C1 segment of cervical spinal cord (tissue), 14 donors: ENCODE measurements at regions not wholly inside any gene's neighbourhood (a gene's known extent, or its start where the extent isn't known, plus 50 kb on each side); places are given as distances from the start of the nearest gene placed in this dataset.
"Not testable (repeated sequence)": the region's sequence is repeated elsewhere in the genome, so short reads cannot be mapped to it uniquely, and the experiment has no call there.

ENCODE experiments used
- DNase-seq, 14 donors: peaks; one replicate each; lab custom pipeline; 2025; lab: John Stamatoyannopoulos, UW

DNA sequence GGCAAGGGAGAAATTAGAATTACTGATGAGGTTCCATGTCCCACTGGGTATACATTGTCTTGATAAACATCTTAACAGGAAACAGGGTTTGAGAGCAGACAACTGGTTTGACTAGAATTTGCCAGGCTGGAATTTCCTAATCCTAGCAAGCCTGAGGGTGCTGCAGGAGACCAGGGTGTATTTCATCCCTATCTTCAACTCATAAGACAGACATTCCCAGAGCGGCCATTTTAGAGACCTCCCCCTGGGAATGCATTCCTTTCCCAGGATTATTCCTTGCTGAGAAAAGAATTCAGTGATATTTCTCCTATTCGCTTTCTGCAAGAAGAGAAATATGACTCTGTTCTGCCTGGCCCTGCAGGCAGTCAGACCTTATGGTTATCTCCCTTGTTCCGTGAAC is 859.3 kb upstream of the GBE1 start:
- DNase-seq = not testable (repeated sequence)

DNA sequence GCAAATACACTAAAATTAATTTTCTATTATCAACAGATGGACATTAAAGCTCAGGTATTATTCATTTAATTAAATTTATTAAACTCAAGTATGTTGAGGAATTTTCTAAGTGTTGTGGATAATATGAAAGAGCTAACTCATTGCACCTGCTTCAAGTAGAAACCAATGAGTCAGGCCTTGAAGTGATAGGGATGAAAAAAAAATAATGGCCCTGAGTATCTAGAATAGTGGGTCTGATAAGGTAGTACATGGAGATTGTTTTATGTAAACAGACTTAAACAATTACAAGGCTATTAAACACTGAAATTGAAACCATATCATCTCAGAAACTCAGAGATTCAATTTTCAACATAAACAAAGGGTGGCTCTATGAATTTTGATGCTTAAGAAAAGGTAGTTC is 857.1 kb upstream of the GBE1 start:
- no peak for DNase-seq

DNA sequence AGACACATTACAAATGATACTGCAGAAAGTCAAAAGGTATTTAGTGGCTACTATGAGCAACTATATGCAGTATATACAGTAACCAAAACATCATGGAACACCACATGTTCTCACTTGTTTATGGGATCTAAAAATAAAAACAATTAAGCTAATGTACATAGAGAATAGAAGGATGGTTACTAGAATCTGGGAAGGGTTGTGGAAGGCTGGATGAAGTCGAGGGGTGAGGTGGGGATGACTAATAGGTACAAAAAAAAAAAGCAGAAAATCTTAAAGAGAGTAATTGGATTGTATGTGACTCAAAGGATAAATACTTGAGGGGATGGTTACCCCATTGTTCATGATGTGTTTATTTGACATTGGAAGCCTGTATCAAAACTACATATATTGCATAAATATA is 848.8 kb upstream of the GBE1 start:
- no peak for DNase-seq

DNA sequence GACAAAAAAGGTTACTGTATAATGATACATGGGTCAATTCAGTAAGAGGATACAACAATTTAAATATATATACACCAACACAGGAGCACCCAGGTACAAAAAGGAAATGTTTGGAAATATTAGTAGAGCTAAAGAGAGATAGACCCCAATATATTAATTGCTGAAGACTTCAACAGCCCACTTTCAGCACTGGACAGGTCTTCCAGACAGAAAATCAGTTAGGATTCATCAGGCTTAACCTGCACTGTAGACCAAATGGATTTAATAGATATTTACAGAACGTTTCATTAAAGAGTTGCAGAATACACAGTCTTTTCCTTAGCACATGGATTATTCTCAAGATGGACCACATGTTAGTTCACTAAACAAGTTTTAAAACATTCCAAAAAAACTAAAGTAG is 845.9 kb upstream of the GBE1 start:
- DNase-seq = no peak

DNA sequence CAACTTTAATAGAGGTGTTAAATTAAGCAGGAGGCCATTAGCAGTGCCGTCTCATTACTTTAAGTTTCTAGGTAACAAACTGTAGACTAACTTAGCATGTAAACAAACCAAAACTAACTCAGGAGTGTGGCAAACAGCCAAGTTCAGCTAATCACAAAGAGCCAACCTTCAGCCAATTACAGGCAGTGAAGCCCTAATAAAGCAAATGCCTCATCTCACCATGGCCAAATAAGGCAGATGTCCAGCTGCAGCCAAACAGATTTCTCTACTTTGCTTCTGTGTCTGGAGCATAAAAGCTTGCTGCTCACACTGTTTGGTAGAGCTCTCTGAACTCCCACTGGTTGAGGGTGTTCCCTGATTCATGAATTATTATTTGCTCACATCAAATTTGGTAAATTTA is 835.4 kb upstream of the GBE1 start:
- no peak for DNase-seq

DNA sequence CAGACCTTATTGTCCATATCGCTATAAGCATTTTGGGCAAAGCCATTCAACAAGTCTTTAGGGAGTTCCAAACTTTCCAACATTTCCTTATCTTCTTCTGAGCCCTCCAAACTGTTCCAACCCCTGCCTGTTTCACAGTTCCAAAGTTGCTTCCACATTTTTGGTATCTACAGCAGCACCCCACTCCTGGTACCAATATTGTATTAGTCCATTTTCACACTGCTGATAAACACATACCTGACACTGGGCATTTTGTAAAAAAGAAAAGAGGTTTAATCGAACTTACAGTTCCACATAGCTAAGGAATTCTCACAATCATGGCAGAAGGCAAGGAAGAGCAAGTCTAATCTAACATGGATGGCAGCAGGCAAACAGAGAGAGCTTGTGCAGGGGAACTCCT is 834.1 kb upstream of the GBE1 start:
- no peak for DNase-seq

DNA sequence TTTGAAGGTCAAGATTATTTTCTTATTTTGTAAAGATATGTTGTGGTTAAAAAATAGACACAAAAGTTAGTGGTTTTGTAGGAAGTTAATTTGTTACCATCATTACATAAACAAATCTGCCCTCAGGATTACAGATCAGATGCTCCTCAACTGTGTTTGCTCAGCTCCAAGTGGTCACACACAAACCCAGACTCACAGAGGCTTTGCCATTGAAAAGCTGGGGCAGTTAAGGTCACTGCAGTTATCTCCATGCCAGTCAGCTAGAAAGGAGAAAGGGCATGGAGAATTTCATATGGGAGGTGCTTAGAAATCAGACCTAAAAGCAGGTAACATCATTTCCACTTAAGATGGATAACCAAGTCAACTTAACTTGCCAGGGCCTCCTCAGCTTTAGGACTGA is 825.7 kb upstream of the GBE1 start:
- no peak for DNase-seq

DNA sequence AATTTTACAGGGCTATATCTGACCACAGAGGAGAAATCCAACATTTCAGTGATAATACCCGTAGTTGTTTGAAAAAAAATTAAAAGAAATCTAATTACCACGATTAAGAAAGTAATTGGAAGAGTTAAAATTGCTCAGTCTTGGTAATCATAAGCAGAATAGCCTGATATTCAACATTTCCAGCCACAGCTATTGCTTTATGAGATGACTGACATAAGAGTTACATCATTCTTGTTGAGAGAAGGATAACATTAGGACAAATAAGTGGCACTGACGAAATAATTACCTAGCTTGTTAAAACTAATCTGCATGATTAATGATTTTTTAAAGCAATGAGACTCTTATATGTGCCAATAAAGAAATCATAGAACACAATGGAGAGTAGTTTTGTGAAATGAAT is 825.0 kb upstream of the GBE1 start:
- no peak for DNase-seq

DNA sequence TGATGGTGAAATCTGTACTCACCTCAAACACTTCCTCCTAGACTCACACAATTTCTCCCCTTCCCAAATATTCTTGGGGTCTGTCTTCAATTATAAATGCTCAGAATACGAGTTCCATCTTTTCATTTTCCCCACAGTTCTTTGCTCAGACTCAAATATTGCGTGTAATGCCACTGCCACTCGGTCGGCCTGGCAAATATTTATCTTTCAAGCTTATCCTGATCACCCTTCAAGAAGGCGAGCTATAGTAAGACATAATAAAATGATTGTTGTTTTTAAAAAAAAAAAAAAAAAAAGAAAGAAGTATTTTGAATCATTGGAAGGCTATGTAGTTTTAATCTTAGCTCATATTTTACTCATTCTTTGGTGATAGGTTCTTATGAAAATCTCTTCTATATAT is 824.6 kb upstream of the GBE1 start:
- not testable (repeated sequence) for DNase-seq

DNA sequence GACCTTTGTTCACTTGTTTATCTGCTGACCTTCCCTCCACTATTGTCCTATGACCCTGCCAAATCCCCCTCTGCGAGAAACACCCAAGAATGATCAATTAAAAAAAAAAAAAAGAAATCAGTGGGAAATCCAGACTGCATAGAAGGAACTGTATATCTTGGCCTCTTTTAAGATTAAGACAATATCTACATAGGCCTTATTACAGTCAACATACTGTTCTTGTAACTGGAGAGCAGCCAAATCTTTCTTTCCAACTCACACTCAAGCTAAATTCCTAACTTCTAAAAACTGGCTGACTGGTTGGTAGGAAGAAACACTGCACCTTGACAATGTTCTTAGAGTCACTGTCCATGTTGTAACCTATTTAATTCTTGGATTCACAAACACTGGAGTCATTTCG is 824.1 kb upstream of the GBE1 start:
- DNase-seq = not testable (repeated sequence)

DNA sequence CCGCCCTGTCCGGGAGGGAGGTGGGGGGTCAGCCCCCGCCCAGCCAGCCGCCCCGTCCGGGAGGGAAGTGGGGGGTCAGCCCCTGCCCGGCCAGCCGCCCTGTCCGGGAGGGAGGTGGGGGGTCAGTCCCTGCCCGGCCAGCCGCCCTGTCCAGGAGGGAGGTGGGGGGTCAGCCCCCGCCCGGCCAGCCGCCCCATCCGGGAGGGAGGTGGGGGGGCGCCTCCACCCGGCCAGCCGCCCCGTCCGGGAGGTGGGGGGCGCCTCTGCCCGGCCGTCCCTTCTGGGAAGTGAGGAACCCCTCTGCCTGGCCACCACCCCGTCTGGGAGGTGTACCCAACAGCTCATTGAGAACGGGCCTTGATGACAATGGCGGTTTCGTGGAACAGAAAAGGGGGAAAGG is 823.4 kb upstream of the GBE1 start:
- not testable (repeated sequence) for DNase-seq

DNA sequence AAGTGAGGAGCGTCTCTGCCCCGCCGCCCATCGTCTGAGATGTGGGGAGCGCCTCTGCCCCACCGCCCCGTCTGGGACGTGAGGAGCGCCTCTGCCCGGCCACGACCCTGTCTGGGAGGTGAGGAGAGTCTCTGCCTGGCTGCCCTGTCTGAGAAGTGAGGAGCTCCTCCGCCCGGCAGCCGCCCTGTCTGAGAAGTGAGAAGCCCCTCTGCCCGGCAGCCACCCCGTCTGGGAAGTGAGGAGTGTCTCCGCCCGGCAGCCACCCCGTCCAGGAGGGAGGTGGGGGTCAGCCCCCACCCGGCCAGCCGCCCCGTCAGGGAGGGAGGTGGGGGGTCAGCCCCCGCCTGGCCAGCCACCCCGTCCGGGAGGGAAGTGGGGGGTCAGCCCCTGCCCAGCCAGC is 823.0 kb upstream of the GBE1 start:
- DNase-seq = not testable (repeated sequence)

DNA sequence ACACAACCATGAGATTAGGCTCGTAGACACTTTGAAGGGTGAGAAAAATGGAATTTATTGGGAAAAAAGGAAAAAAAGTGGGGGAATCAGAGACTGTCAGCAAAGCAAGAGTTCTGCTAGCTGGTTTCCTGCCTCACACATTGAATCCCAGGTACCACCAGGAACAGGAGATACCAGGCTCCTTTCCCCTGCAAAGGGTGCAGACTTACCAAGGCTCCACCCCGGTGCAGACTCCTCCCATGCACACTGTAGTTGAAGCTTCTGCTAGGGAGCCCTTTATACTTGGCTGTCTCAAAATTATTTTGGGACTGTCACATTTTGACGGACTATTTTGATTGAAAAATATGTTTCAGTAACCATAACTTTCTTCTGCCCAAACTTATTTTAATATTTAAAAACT is 819.9 kb upstream of the GBE1 start:
- DNase-seq = no peak

DNA sequence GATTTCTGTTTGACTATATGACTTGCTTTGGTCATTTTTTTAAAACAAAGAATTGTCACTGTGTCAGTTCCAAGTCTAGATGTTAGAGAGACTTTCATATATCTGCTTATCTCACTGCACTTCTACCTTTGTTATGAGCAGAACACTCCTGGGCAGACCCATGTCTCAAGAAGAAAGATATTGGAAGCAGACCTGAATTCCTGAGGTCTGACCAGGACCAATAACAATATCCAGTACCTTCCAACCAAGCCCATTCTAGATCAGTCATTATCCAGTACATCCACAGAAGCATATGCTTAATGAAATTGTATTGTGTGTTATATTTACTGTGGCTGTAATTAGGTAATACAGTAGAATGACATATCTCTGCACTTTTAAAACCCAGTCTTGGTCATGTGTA is 811.3 kb upstream of the GBE1 start:
- DNase-seq = no peak

DNA sequence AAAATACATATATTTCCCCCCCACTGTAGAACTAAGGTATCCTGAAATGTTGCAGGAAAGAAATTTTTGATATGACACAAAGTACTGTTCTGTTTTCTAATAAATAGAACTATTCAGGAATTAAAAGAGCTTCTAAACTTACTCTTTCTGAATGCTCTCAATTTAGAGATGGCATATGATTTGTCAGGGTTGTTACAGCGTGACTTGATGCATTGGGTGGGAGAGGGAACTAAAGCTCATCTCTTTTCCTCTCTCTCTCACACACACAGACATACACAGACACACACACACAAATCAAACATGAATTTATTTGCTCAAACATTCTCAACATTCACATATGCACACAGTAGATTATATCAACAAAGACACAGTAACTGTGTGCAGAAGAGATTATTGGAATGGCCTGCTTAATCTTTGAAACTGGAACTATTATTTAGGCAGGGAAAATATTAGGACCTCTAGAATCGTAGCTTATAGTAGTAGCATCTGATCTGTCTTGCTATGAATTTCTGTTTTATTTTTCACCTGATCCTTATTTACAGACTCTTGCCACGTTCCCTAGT is 807.4 kb upstream of the GBE1 start:
- DNase-seq = no peak

DNA sequence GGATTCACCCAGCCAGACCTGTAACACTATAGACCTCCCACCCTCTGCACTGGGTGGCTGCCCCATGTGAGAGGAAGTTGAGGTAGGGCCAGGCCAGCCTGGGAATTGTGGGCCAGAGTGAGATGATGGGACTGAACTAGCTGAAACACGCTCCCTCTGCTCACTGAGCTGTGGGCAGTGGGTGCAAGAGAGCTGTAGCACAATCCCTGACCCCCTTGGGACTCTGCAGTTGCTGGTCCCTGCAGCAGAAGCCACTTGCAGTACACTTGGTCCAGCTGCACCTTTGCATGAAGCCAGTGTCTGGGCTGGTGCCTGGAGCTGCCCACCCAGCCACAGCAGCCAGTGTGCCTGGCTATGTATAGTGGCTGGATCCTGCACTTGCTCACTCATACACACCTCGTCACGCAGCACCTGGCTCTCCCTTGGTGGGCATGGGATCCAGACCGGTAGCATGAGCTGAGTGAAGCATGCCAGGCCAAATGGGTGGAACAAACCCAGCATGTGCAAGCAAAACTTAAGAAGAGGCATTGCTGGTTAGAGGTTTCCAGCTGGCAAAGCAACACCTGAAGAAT is 805.7 kb upstream of the GBE1 start:
- no peak for DNase-seq

DNA sequence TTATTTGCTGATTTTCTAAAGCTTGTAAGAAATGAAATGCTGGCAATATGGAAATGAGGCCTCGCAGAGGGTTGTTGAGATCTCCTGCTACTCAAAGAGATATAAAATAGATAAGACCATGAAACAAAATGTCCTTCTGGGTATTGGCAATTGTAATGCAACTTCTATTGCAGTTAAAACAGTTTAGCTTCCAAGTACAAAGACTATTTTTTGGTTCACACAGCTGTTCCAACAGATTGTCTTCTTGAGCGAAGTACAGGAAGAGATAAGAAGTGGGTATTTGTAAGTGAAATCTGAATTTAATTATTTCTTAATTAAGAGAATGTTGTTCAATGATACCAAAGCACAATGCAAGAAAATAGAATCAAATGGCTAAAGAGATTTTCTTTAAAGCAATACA is 801.5 kb upstream of the GBE1 start:
- no peak for DNase-seq

DNA sequence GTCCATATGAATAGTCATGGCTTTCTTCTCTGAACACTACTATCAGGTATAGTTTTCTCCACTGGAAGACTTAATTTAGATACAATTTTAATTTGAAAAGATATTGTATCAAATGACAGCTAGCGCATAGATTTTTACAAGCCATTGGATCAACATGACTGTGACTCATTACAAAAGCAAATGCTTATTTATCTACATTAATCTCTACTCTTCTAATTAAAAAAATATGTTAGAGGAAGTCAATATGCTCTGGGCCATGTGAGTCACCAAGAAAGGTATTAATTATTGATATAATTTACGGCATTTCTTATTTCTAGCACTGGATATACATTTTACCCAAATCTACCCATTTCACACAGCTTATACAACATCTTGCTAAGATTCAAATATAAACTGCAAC is 800.3 kb upstream of the GBE1 start:
- DNase-seq = no peak

DNA sequence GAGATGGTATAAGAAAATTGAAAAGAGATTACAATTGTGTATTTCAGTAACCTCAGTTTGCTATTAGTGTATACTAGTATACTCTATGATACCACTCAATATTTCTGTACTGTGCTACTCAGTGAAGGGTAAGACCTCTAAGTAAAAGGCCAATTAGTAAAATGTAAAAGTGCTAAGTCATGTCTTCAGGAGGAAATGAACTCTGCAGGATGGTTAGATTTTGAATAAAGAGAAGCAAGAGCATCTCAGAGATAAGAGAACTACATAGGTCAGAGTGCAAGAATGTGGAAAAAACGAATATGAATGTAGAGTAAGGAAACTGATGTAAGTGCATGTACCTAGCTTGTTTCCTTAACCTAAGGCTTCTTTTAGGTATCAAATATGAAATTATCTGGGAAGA is 796.6 kb upstream of the GBE1 start:
- no peak for DNase-seq

DNA sequence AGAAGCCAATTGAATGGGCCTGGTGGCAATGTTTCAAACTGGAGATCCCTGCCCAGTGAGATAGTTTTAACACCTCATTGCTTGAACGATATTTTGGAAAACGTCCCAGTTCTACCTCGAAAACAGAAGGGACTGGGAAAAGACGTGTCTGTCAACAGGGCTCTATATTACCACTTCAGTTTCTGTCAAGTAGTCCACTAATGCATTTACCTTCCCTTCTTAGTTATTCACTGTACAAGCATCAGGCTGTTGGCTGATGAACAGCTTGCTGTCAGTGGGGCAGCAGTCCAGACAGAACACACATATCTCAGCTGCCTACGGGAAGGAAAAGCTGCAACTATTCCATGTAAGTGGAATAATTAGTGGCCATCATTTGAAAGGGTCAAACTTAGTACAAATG is 794.7 kb upstream of the GBE1 start:
- DNase-seq = no peak

DNA sequence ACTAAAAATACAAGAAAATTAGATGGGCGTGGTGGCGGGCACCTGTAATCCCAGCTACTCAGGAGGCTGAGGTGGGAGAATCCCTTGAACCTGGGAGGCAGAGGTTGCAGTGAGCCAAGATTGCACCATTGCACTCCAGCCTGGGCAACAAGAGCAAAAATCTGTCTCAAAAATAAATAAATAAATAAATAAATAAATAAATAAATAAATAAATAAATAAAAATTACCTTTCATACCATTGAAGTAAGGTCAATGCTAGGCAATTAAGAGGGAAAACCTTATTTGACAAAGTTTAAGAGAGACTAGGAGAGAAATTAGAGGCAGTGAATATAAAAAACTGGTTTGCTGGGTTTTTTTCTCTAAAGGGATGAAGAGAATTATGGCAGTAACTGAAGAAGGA is 781.1 kb upstream of the GBE1 start:
- not testable (repeated sequence) for DNase-seq

DNA sequence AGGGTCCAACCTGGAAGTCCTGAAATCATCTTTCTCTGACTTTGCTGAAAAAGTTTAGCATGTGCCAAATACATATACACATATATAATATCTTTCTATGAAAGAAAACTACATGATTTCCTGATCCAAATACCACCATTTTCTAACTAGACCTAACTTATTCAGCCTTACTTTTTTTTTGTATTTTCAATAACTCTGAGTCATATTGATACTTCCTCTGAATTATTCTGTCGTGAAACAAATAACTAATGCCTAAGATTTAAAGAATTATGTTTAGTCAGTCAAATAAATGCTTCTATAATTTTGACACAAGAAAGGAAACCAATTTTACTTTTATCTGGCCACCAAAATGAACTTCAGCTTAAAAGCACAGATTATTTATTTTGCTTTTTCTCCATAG is 760.2 kb upstream of the GBE1 start:
- DNase-seq = no peak

DNA sequence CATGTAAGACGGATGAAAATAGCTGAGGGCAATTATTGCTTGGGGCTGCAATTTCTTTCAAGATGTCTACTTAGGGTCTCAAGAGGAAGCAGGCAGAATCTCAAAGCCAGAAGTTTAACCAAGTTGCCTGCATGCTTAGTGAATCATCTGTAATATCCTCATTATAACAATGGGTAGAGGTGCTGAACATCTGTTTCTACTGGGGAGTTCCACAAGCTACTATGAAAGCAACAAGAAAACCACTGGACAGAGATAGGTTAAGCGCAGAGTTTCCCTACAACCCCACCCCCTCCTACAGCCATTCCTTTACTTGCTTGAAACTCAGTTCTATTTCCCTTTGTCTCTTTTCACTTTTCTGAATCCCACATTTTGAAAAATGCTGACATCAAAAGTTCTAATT is 759.4 kb upstream of the GBE1 start:
- no peak for DNase-seq

DNA sequence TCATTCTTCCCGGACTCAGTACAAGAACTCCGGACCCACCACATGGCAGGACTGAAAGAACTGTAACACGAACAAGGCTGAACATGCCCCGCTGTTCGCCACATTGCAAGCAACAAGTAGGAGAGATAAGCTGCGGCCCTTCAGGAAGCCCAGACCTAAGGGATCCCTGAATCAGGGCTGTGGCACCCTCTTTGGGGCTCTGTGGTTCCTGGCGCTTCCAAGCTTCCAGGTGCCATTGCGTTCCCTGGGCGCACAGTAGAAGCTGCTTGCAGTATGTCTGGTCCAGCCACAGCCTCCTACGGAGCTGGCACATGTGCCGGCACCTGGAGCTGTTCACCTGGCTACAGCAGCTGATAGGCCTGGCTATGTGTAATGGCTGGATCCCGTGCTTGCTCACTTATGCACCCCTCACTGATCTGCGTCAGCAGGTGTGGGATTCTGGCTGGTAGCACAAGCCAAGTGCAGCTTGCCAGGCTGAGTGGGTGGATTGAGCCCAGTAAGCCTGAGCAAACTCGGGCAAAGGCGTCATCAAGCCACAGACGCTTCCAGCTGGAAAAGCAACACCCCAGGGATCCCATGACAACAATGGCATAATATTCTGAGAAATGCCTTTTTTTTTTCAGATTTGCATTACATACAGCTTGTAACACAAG is 748.6 kb upstream of the GBE1 start:
- no peak for DNase-seq
